BLaER1 (cell line): ENCODE measurements at regions not wholly inside any gene's neighbourhood (a gene's known extent, or its start where the extent isn't known, plus 50 kb on each side); places are given as distances from the start of the nearest gene placed in this dataset.
"Not testable (repeated sequence)": the region's sequence is repeated elsewhere in the genome, so short reads cannot be mapped to it uniquely, and the experiment has no call there.

Experiments
- H3K27ac ChIP-seq: shearing (Covaris generic); formaldehyde crosslinking; 2 replicates; pipeline ENCODE4 v1.8.1; 2022
- H3K27me3 ChIP-seq: shearing (Covaris generic); formaldehyde crosslinking; 2 replicates; pipeline ENCODE4 v1.8.1; 2022
- H3K36me3 ChIP-seq: shearing (Covaris generic); formaldehyde crosslinking; 2 replicates; pipeline ENCODE4 v1.8.1; 2022
- H3K4me1 ChIP-seq: shearing (Covaris generic); formaldehyde crosslinking; 2 replicates; pipeline ENCODE4 v1.8.1; 2022
- H3K4me2 ChIP-seq: shearing (Covaris generic); formaldehyde crosslinking; 2 replicates; pipeline ENCODE4 v1.8.1; 2022
- H3K4me3 ChIP-seq: shearing (Covaris generic); formaldehyde crosslinking; 2 replicates; pipeline ENCODE4 v1.8.1; 2022
- H3K9ac ChIP-seq: shearing (Covaris generic); formaldehyde crosslinking; 2 replicates; pipeline ENCODE4 v1.8.1; 2022
- H3K9me3 ChIP-seq: shearing (Covaris generic); formaldehyde crosslinking; 2 replicates; pipeline ENCODE4 v1.8.1; 2022
- H4K20me1 ChIP-seq: shearing (Covaris generic); formaldehyde crosslinking; 2 replicates; pipeline ENCODE4 v1.8.1; 2022
- Cebpa-rat ChIP-seq: shearing (Covaris generic); IDR thresholded peaks from 2 replicates; pipeline ENCODE4 v1.8.1; 2022

DNA sequence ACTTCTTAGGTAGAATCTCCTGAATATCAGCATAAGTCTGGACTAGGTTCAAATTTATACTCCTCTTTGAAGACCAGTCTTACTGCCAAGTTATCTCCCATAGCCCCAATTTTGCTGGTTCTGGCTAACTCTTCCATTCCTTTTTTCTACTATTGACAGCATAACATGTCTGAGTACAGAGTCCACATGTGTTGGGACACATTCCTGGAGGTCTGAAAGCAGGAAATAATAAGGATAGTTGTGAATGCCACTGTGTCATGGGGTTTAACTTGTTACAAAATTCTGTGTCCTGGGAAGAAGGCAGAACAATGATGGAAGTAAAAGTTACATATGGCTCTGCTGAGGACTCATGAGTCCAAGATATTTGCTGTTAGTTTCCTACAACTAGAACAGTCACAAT, 57.4 kb upstream of the ZBTB20 start:
- H3K27me3 ChIP-seq, result no peaks in the 10 kb centered on the region
- no peak for TF ChIP-seq Cebpa-rat
- H3K4me1 ChIP-seq, result no peaks in the 10 kb centered on the region
- no peaks in the 10 kb centered on the region for H3K9me3 ChIP-seq
- no peaks in the 10 kb centered on the region for H3K36me3 ChIP-seq
- no peak overlapping the region for H3K4me3 ChIP-seq
- no peak overlapping the region for H3K9ac ChIP-seq
- no peaks in the 10 kb centered on the region for H4K20me1 ChIP-seq
- no peak overlapping the region for H3K4me2 ChIP-seq
- H3K27ac ChIP-seq, result no peak overlapping the region

GRCh38 chr3:115208066-115208750, 61.1 kb upstream of the ZBTB20 start:
- H3K4me2 ChIP-seq, result no peak overlapping the region
- H3K36me3 ChIP-seq, result no peaks in the 10 kb centered on the region
- H3K4me1 ChIP-seq, result no peaks in the 10 kb centered on the region
- no peak overlapping the region for H3K4me3 ChIP-seq
- no peak overlapping the region for H3K9ac ChIP-seq
- no peaks in the 10 kb centered on the region for H4K20me1 ChIP-seq
- no peaks in the 10 kb centered on the region for H3K9me3 ChIP-seq
- H3K27ac ChIP-seq, result no peak overlapping the region
- no peaks in the 10 kb centered on the region for H3K27me3 ChIP-seq
- no peak for TF ChIP-seq Cebpa-rat

DNA sequence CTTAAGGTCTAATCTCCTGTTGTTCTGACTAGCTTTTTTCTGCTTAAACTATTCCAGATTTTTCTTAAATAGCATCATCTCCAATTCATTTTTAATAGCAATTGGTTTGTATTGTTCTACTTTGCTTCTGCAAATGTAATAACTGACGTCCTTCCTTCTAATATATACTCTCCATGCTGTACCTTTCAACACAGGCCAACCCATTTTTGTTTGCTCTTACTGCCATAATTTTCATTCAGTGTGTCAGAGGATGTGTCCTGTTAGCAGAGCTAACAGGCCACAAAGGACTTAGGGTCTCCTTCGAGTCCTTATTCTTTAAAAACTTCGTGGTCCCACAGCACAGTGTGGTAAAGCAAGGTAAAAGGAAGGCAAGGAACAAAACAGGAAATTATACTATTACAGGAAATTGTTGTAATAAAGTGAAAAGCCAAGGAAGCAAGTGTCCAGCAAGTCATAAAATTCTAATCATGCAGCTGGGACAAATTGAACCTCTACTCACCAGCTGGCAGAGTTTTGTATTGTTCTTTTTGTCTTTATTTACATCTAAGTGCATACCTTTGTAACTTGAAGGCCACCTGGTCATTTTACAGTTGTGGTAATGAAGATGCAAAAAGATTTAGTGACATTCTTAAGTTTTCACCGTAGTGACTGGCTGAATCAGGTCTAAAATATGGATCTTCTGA, 64.9 kb upstream of the ZBTB20 start:
- H3K9me3 ChIP-seq, result no peaks in the 10 kb centered on the region
- no peak overlapping the region for H3K9ac ChIP-seq
- TF ChIP-seq Cebpa-rat, result no peak
- no peaks in the 10 kb centered on the region for H3K4me1 ChIP-seq
- no peaks in the 10 kb centered on the region for H3K36me3 ChIP-seq
- H3K27me3 ChIP-seq, result no peaks in the 10 kb centered on the region
- H4K20me1 ChIP-seq, result no peaks in the 10 kb centered on the region
- no peak overlapping the region for H3K4me3 ChIP-seq
- no peak overlapping the region for H3K4me2 ChIP-seq
- no peak overlapping the region for H3K27ac ChIP-seq

- Histone ChIP-seq H3K27ac (no peak overlapping the region), H3K9ac (no peak overlapping the region), H3K27me3 (no peaks in the 10 kb centered on the region), H4K20me1 (no peaks in the 10 kb centered on the region), H3K36me3 (no peaks in the 10 kb centered on the region), H3K4me1 (no peaks in the 10 kb centered on the region), H3K4me3 (no peak overlapping the region), H3K4me2 (no peak overlapping the region), H3K9me3 (no peaks in the 10 kb centered on the region)
- no peak for TF ChIP-seq Cebpa-rat
Measured at GRCh38 chr3:115212615-115213014, 65.5 kb upstream of the ZBTB20 start.

DNA sequence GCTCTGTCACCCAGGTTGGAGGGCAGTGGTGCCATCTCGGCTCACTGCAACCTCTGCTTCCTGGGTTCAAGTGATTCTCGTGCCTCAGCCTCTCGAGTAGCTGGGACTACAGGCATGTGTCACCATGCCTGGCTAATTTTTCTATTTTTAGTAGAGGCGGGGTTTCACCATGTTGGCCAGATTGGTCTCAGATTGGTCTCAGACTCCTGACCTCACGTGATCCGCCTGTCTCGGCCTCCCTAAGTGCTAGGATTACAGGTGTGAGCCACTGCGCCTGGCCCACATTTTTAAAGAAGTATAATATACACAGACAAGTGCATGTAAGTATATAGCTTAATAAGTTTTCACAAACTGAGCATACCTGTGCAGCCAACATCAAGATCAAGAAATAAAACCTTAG, 66.0 kb upstream of the ZBTB20 start:
- not testable (repeated sequence) for H3K4me2 ChIP-seq, H3K9me3 ChIP-seq, H3K9ac ChIP-seq, H3K4me3 ChIP-seq, H3K4me1 ChIP-seq, H4K20me1 ChIP-seq, H3K27ac ChIP-seq, H3K27me3 ChIP-seq, H3K36me3 ChIP-seq

DNA sequence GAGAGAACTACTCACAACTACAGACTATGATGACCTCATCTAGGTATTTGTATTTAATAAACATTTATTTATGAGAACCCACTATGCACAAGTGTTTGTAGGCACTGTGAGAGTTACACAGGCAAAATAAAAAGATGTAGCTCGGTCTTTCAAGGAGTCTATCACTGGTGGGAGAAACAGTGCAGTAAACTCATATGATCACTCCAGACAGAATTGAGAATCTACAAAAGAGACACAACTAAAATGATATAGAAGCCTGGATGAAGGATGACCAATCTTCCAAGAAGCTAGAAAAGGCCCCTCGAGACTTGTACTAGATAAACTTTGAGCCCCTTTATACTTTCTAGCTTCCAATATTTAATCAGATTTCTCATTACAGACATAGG, 70.2 kb upstream of the ZBTB20 start:
- no peak overlapping the region for H3K4me2 ChIP-seq
- no peak overlapping the region for H3K4me3 ChIP-seq
- no peak overlapping the region for H3K27ac ChIP-seq
- no peak overlapping the region for H3K9ac ChIP-seq
- no peaks in the 10 kb centered on the region for H4K20me1 ChIP-seq
- H3K9me3 ChIP-seq, result no peaks in the 10 kb centered on the region
- no peak for TF ChIP-seq Cebpa-rat
- no peaks in the 10 kb centered on the region for H3K4me1 ChIP-seq
- H3K27me3 ChIP-seq, result no peaks in the 10 kb centered on the region
- no peaks in the 10 kb centered on the region for H3K36me3 ChIP-seq

DNA sequence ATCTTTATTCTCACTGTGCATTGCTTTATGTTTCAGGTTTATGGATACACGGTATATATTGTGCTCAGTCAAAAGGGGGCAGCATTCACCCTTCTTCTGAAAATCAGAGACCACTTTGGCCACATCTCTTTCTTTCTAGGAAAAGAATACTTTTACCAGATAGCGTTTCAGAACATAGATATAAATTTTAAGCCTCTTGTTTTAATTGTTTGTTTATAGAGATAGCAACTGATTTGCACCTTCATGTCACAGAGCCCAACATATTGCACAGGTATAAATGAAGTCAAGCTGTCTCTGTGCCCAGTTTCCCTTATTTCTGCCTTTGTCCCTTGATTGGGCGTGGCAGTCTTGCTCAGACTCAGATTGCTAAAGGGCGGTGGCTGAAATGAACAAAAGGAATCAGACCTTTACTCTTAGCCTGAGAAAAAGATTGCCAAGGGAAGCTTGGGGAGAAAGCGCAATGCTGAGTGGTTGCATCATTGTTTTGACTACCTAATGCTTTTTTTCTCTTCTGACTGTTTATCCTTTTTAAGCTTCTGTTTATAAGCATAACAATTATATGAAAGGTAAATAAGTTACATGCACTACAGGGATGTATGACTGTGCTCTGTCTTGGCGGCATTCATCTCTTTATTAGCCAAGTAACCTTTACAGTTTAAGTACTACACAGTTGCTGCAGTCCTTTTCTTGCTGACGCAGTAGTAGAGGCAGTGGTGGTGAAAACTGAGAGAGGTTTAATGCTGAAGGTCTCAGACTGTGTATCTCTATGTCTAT, 70.8 kb upstream of the ZBTB20 start:
- TF ChIP-seq Cebpa-rat, result no peak
- H3K9ac ChIP-seq, result no peak overlapping the region
- no peak overlapping the region for H3K27ac ChIP-seq
- H3K4me1 ChIP-seq, result no peaks in the 10 kb centered on the region
- H3K4me2 ChIP-seq, result no peak overlapping the region
- no peaks in the 10 kb centered on the region for H3K9me3 ChIP-seq
- no peaks in the 10 kb centered on the region for H4K20me1 ChIP-seq
- no peaks in the 10 kb centered on the region for H3K36me3 ChIP-seq
- no peaks in the 10 kb centered on the region for H3K27me3 ChIP-seq
- no peak overlapping the region for H3K4me3 ChIP-seq

DNA sequence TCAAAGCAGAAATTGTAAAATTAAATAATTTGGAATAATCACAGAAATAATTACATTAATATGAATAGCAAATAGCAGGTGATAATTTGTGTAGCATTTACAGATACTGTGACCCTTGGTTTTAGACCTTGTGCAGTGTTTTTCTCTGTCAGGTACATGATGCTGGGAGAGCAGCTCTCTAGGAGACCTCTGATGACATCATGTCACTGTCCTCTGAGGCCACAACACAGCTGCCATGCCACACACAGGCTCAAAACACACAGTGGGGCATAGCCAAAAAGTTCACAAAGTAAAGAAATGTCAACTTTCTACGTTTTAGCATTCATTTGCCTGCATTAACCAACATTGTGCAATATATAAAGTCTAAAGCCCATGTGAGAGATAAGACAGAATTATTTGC, 71.8 kb upstream of the ZBTB20 start:
- no peak overlapping the region for H3K4me2 ChIP-seq
- H3K27ac ChIP-seq, result no peak overlapping the region
- TF ChIP-seq Cebpa-rat, result no peak
- H3K27me3 ChIP-seq, result no peaks in the 10 kb centered on the region
- H4K20me1 ChIP-seq, result no peaks in the 10 kb centered on the region
- H3K4me1 ChIP-seq, result no peaks in the 10 kb centered on the region
- H3K4me3 ChIP-seq, result no peak overlapping the region
- H3K36me3 ChIP-seq, result no peaks in the 10 kb centered on the region
- no peaks in the 10 kb centered on the region for H3K9me3 ChIP-seq
- no peak overlapping the region for H3K9ac ChIP-seq

DNA sequence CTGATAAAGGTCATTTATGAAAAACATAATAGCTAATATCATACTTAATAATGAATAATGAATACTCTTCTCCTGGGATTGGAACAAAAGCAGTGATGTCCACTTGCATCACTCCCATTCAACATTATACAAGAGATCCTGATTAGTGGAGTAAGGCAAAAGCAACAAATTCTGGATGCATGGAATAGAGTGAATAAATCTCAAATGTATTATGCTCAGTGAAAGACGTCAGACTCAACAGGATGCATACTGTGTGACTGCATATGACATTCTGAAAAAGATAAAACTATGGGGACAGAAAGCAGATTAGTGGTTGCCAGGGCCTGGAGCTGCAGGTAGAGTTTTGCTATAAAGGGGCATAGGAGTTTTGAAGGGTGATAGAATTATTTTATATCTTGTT, 77.6 kb upstream of the ZBTB20 start:
- Histone ChIP-seq H3K9ac (no peak overlapping the region), H3K36me3 (no peaks in the 10 kb centered on the region), H3K4me3 (no peak overlapping the region), H3K9me3 (no peaks in the 10 kb centered on the region), H4K20me1 (no peaks in the 10 kb centered on the region), H3K27me3 (no peaks in the 10 kb centered on the region), H3K4me2 (no peak overlapping the region), H3K27ac (no peak overlapping the region), H3K4me1 (no peaks in the 10 kb centered on the region)
- TF ChIP-seq Cebpa-rat, result no peak

- H3K4me3 ChIP-seq, result no peak overlapping the region
- no peak overlapping the region for H3K9ac ChIP-seq
- H3K36me3 ChIP-seq, result no peaks in the 10 kb centered on the region
- no peaks in the 10 kb centered on the region for H4K20me1 ChIP-seq
- H3K4me1 ChIP-seq, result no peaks in the 10 kb centered on the region
- no peaks in the 10 kb centered on the region for H3K9me3 ChIP-seq
- no peak overlapping the region for H3K4me2 ChIP-seq
- TF ChIP-seq Cebpa-rat, result no peak
- H3K27me3 ChIP-seq, result no peaks in the 10 kb centered on the region
- H3K27ac ChIP-seq, result no peak overlapping the region
Measured at GRCh38 chr3:115226844-115227445, 79.9 kb upstream of the ZBTB20 start.
